ENCODE measurements at regions not wholly inside any gene's neighbourhood (a gene's known extent, or its start where the extent isn't known, plus 50 kb on each side); places are given as distances from the start of the nearest gene placed in this dataset.

GRCh38 chr7:20474249-20474648 is 141.2 kb upstream of the ABCB5 start:
- TF ChIP-seq CTCF (conservative IDR thresholded peaks at IDR 0.05; ENCODE audit: low read depth in 2 of 2) (no peak), EZH2 (IDR thresholded peaks at IDR 0.05; ENCODE audit: low read depth, unreplicated experiment) (no peak), REST (IDR thresholded peaks at IDR 0.05; ENCODE audit: unreplicated experiment) (no peak), EZH2phosphoT487 (IDR thresholded peaks at IDR 0.05; ENCODE audit: unreplicated experiment) (no peak), ZNF462 (CRISPR knock-in tag; IDR thresholded peaks at IDR 0.05) (no peak), JUNB (IDR thresholded peaks at IDR 0.05; ENCODE audit: unreplicated experiment) (no peak), POLR2AphosphoS5 (IDR thresholded peaks at IDR 0.05; ENCODE audit: low read depth) (no peak), CREB1 (CRISPR knock-in tag; IDR thresholded peaks at IDR 0.05; ENCODE audit: low read depth) (no peak), ETS1 (IDR thresholded peaks at IDR 0.05) (no peak), ZNF331 (CRISPR knock-in tag; IDR thresholded peaks at IDR 0.05; ENCODE audit: low read depth) (no peak), ZNF114 (CRISPR knock-in tag; IDR thresholded peaks at IDR 0.05) (no peak), NANOG (IDR thresholded peaks at IDR 0.05; ENCODE audit: borderline replicate concordance) (no peak), STAT1 (IDR thresholded peaks at IDR 0.05; ENCODE audit: unreplicated experiment) (no peak)
